Fibroblast of lung (primary cell): ENCODE measurements at regions not wholly inside any gene's neighbourhood (a gene's known extent, or its start where the extent isn't known, plus 50 kb on each side); places are given as distances from the start of the nearest gene placed in this dataset.

Experiments used
- DNase-seq, 2 donors: peaks; one replicate each; pipeline versions ENCODE4 v3.0.0 to v3.0.0-alpha.2; 2010; ENCODE audit warnings: low read depth in 2 of 2
- H2AFZ ChIP-seq: 2 replicates; pipeline ENCODE4 v1.5.1; 2012; ENCODE audit warnings: low read length, control low read depth, inconsistent platforms
- H3K27ac ChIP-seq: 2 replicates; pipeline ENCODE4 v1.5.1; 2011; ENCODE audit warnings: low read length, control low read depth; ENCODE audit not compliant: insufficient read depth
- H3K27me3 ChIP-seq: 2 replicates; pipeline ENCODE4 v1.5.1; 2011; ENCODE audit warnings: mild to moderate bottlenecking, low read length; ENCODE audit not compliant: control insufficient read depth, insufficient read depth
- H3K36me3 ChIP-seq: 2 replicates; pipeline ENCODE4 v1.5.1; 2011; ENCODE audit warnings: low read length; ENCODE audit not compliant: control insufficient read depth, insufficient read depth
- H3K4me1 ChIP-seq: 2 replicates; pipeline ENCODE4 v1.5.1; 2011; ENCODE audit warnings: low read length; ENCODE audit not compliant: control insufficient read depth, insufficient read depth; ENCODE audit errors: extremely low read depth
- H3K4me2 ChIP-seq: 2 replicates; pipeline ENCODE4 v1.5.1; 2011; ENCODE audit warnings: low read length, control low read depth; ENCODE audit not compliant: insufficient read depth; ENCODE audit errors: extremely low read depth
- H3K4me3 ChIP-seq, 4 experiments: fragments of 200-600 bp in 1 of 4; sonication (generic) in 1 of 4; replicated peaks in 1 of 4; 2 replicates each; pipeline ENCODE4 v1.5.1; 2011 to 2016; ENCODE audit warnings: low read length in 4 of 4, low read depth in 3 of 4, mild to moderate bottlenecking in 3 of 4, control low read depth in 2 of 4, inconsistent platforms in 1 of 4, mixed read lengths in 1 of 4; ENCODE audit not compliant: insufficient read depth in 1 of 4; ENCODE audit errors: control extremely low read depth in 1 of 4
- H3K79me2 ChIP-seq: 2 replicates; pipeline ENCODE4 v1.5.1; 2012; ENCODE audit warnings: mild to moderate bottlenecking, low read length, inconsistent platforms; ENCODE audit not compliant: control insufficient read depth, insufficient read depth
- H3K9ac ChIP-seq: 2 replicates; pipeline ENCODE4 v1.5.1; 2011; ENCODE audit warnings: mild to moderate bottlenecking, low read length, control low read depth; ENCODE audit not compliant: insufficient read depth
- H3K9me3 ChIP-seq: 2 replicates; pipeline ENCODE4 v1.5.1; 2012; ENCODE audit warnings: low read depth, low read length; ENCODE audit not compliant: control insufficient read depth, insufficient read depth
- H4K20me1 ChIP-seq: 2 replicates; pipeline ENCODE4 v1.5.1; 2011; ENCODE audit warnings: low read length; ENCODE audit not compliant: control insufficient read depth, insufficient read depth; ENCODE audit errors: extremely low read depth
- EZH2 ChIP-seq: IDR thresholded peaks from 2 replicates; pipeline ENCODE4 v1.5.1; 2012; ENCODE audit warnings: low read length, control low read depth, mild to moderate bottlenecking; ENCODE audit errors: missing control alignments
- TF ChIP-seq, protein P1 (sequence below), 2 donors: IDR thresholded peaks in 1 of 2; conservative IDR thresholded peaks in 1 of 2; 1 replicate in 1 of 2; 2 replicates in 1 of 2; pipeline ENCODE4 v1.5.1; 2011 to 2012; ENCODE audit warnings: low read length in 2 of 2, control low read depth in 1 of 2, inconsistent platforms in 1 of 2, low read depth in 1 of 2, mild to moderate bottlenecking in 1 of 2

GRCh38 chr14:101192661-101193000 is 289.1 kb upstream of the RTL1 start:
- no peaks in the 10 kb centered on the region for H3K9me3 ChIP-seq
- no peaks in the 10 kb centered on the region for H3K27me3 ChIP-seq
- H3K4me1 ChIP-seq, result no peaks in the 10 kb centered on the region
- H3K36me3 ChIP-seq, result no peaks in the 10 kb centered on the region
- H3K9ac ChIP-seq, result no peak overlapping the region
- TF ChIP-seq, protein P1, sequence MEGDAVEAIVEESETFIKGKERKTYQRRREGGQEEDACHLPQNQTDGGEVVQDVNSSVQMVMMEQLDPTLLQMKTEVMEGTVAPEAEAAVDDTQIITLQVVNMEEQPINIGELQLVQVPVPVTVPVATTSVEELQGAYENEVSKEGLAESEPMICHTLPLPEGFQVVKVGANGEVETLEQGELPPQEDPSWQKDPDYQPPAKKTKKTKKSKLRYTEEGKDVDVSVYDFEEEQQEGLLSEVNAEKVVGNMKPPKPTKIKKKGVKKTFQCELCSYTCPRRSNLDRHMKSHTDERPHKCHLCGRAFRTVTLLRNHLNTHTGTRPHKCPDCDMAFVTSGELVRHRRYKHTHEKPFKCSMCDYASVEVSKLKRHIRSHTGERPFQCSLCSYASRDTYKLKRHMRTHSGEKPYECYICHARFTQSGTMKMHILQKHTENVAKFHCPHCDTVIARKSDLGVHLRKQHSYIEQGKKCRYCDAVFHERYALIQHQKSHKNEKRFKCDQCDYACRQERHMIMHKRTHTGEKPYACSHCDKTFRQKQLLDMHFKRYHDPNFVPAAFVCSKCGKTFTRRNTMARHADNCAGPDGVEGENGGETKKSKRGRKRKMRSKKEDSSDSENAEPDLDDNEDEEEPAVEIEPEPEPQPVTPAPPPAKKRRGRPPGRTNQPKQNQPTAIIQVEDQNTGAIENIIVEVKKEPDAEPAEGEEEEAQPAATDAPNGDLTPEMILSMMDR (conservative IDR thresholded peaks at IDR 0.05 in 1 of 2, IDR thresholded peaks at IDR 0.05 in 1 of 2; ENCODE audit: low read depth in 1 of 2, low read length in 2 of 2), result no peak
- no peak for TF ChIP-seq EZH2
- no peaks in the 10 kb centered on the region for H3K79me2 ChIP-seq
- H3K4me2 ChIP-seq, result no peak overlapping the region
- no peak for DNase-seq
- no peaks in the 10 kb centered on the region for H4K20me1 ChIP-seq
- H2AFZ ChIP-seq, result no peak overlapping the region
- no peak overlapping the region for H3K27ac ChIP-seq
- H3K4me3 ChIP-seq, result no peak overlapping the region

DNA sequence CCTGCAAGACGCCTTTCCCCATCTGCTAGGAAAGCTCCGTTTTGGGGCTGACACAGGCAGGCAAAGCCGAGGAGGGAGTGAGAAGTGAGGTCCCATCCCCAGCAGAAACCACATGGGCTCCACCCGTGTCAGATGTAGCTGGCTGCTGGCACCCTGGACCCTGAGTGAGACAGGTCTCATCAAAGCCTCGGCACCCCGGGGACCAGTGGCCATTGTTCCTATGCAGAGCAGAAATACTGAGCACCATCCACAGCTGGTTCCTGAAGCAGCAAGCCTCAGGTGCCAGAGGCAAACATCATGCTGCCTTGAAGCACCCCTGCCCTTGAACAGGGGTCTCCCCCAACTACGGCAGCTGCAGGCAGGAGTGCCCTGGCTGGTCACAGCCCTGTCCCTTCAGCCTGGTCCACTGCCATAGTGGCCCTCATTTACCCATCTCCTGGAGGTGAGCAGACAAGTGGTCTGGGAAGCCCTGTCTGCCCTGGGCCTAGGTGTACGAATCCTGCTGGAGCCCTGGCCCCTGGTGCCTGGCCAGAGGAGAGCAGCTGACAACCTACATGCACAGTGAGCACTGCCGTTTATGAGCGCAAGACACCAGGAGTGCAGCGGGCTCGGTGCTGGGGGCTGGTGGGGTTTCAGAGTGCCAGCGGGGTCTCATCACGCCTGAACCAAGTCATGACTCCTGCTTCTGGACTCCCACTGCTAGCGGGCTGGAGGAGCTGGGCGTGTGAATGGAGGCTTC is 289.8 kb upstream of the RTL1 start:
- H3K4me3 ChIP-seq, result no peak overlapping the region
- H4K20me1 ChIP-seq, result no peaks in the 10 kb centered on the region
- H3K79me2 ChIP-seq, result no peaks in the 10 kb centered on the region
- no peaks in the 10 kb centered on the region for H3K4me1 ChIP-seq
- no peak overlapping the region for H3K27ac ChIP-seq
- H3K36me3 ChIP-seq, result no peaks in the 10 kb centered on the region
- no peak overlapping the region for H3K9ac ChIP-seq
- no peak overlapping the region for H2AFZ ChIP-seq
- no peaks in the 10 kb centered on the region for H3K9me3 ChIP-seq
- H3K27me3 ChIP-seq, result no peaks in the 10 kb centered on the region
- no peak for DNase-seq
- TF ChIP-seq, protein P1 (conservative IDR thresholded peaks at IDR 0.05 in 1 of 2, IDR thresholded peaks at IDR 0.05 in 1 of 2; ENCODE audit: low read depth in 1 of 2, low read length in 2 of 2), result no peak
- no peak for TF ChIP-seq EZH2
- H3K4me2 ChIP-seq, result no peak overlapping the region

DNA sequence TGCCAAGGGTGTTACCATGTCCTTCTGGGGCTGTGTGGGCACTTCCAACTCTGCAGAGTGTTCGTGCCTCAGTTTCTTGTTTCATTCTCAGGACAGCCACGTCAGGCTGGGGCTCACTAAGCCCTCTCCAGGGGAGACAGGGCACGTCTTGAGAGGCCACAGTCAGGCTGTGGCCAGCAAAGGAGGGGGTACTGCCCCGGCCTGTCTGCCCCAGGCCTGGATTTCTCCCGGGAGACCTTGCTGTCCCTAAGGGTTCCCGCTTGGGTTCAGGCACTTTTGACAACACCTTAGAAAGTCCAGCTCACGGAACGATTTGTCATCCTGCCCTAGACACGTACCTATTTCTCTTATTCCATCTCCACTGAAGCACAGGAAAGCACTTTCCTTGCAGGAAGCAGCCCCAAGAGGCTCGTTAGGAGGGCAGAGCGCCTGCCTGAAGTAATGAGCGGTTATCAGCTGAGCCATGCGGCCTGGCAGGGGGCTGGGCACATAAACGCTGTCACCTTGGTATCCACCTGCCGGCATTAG is 290.4 kb upstream of the RTL1 start:
- Histone ChIP-seq H2AFZ (no peak overlapping the region), H3K4me2 (no peak overlapping the region), H4K20me1 (no peaks in the 10 kb centered on the region), H3K79me2 (no peaks in the 10 kb centered on the region), H3K27ac (no peak overlapping the region), H3K9ac (no peak overlapping the region), H3K27me3 (no peaks in the 10 kb centered on the region), H3K9me3 (no peaks in the 10 kb centered on the region), H3K4me3 (no peak overlapping the region), H3K36me3 (no peaks in the 10 kb centered on the region), H3K4me1 (no peaks in the 10 kb centered on the region)
- no peak for DNase-seq
- TF ChIP-seq, protein P1 (conservative IDR thresholded peaks at IDR 0.05 in 1 of 2, IDR thresholded peaks at IDR 0.05 in 1 of 2; ENCODE audit: low read depth in 1 of 2, low read length in 2 of 2), result no peak
- no peak for TF ChIP-seq EZH2
